K562 (cell line): ENCODE measurements at regions not wholly inside any gene's neighbourhood (a gene's known extent, or its start where the extent isn't known, plus 50 kb on each side); places are given as distances from the start of the nearest gene placed in this dataset.

Source experiments
- ATAC-seq: fragments of 200-7000 bp; cut with Tn5 transposase; 3 replicates; pipeline ENCODE4 v1.9.1; 2020; ENCODE audit warnings: moderate library complexity
- BruUV-seq: library from RNA; stranded (reverse); fragments of 400-500 nt; replicated peaks from 2 replicates; lab custom pipeline; 2021; lab: Mats Ljungman, UMichigan
- CTCF ChIA-PET: fragments of 300-600 bp; formaldehyde crosslinking; extraction: SDS; loops from one replicate; lab custom pipeline; 2021; ENCODE audit warnings: low intra/inter-chr PET ratio; lab: Yijun Ruan, JAX
- POLR2A ChIA-PET: fragments of 300-600, 350-650 bp; sonication (Branson Sonifier 250); formaldehyde crosslinking; extraction: SDS; loops from one replicate; lab custom pipeline; 2021; ENCODE audit warnings: antibody characterized with exemption, inconsistent platforms; lab: Yijun Ruan, JAX
- DNase-seq, 4 experiments: peaks; one replicate each; pipeline versions ENCODE4 v3.0.0 to v3.0.0-alpha.2; 2011 to 2018; ENCODE audit warnings: low spot score in 3 of 4, mixed read lengths in 3 of 4; ENCODE audit errors: extremely low read depth in 1 of 4
- FAIRE-seq: peaks from 2 replicates; lab custom pipeline; 2011; peaks lifted over from hg19 to GRCh38; lab: Jason Lieb, UNC
- H2AFZ ChIP-seq: 2 replicates; pipeline ENCODE4 v1.6.0; 2011; ENCODE audit warnings: low read depth, low read length, control low read depth, inconsistent platforms
- H3K27ac ChIP-seq: fragments of 200-600 bp; 3 replicates; pipeline ENCODE4 v1.8.0; 2011; ENCODE audit warnings: low read depth, mild to moderate bottlenecking, control low read depth, inconsistent platforms, low read length, moderate library complexity, mixed read lengths; ENCODE audit errors: extremely low read depth
- H3K27me3 ChIP-seq, 2 experiments: fragments of 300-600 bp in 1 of 2; 2 replicates in 1 of 2; 3 replicates in 1 of 2; pipeline versions ENCODE4 v1.6.0 to v1.8.0; 2011; ENCODE audit warnings: inconsistent platforms in 2 of 2, low read length in 2 of 2, mild to moderate bottlenecking in 1 of 2, mixed read lengths in 1 of 2, moderate library complexity in 1 of 2; ENCODE audit not compliant: control insufficient read depth in 2 of 2, insufficient read depth in 2 of 2
- H3K36me3 ChIP-seq: fragments of 300-600 bp; 3 replicates; pipeline ENCODE4 v1.8.0; 2011; ENCODE audit warnings: mild to moderate bottlenecking, low read length, inconsistent platforms; ENCODE audit not compliant: control insufficient read depth, insufficient read depth
- H3K4me1 ChIP-seq, 2 experiments: fragments of 200-600 bp in 1 of 2; replicated peaks in 1 of 2; 2 replicates in 1 of 2; 3 replicates in 1 of 2; pipeline versions ENCODE4 v1.5.1 to v1.8.0; 2011; ENCODE audit warnings: inconsistent platforms in 2 of 2, low read length in 2 of 2, mild to moderate bottlenecking in 1 of 2, mixed read lengths in 1 of 2, moderate library complexity in 1 of 2; ENCODE audit not compliant: control insufficient read depth in 2 of 2, insufficient read depth in 2 of 2
- H3K4me2 ChIP-seq: 2 replicates; pipeline ENCODE4 v1.6.1; 2011; ENCODE audit warnings: low read length, control low read depth, inconsistent platforms, mixed read lengths; ENCODE audit not compliant: insufficient read depth
- H3K4me3 ChIP-seq: fragments of 200-600 bp; sonication (generic), shearing (Covaris generic); 2 replicates; pipeline ENCODE4 v1.5.1; 2016; ENCODE audit warnings: control low read depth, inconsistent platforms
- H3K79me2 ChIP-seq: fragments of 200-600 bp; 3 replicates; pipeline ENCODE4 v1.8.0; 2011; ENCODE audit warnings: low read length, inconsistent platforms; ENCODE audit not compliant: control insufficient read depth, insufficient read depth
- H3K9ac ChIP-seq, 2 experiments: 2 replicates each; pipeline versions ENCODE4 v1.6.0 to v1.6.1; 2011; ENCODE audit warnings: low read depth in 2 of 2, low read length in 2 of 2, control low read depth in 1 of 2, inconsistent platforms in 1 of 2, mild to moderate bottlenecking in 1 of 2, mixed read lengths in 1 of 2; ENCODE audit not compliant: insufficient read depth in 1 of 2
- H3K9me1 ChIP-seq: one replicate; pipeline ENCODE4 v1.6.0; 2011; ENCODE audit warnings: inconsistent platforms, mild to moderate bottlenecking, low read length, moderate library complexity; ENCODE audit not compliant: control insufficient read depth, insufficient read depth
- H3K9me3 ChIP-seq: replicated peaks from 2 replicates; pipeline ENCODE4 v1.5.1; 2011; ENCODE audit warnings: low read depth, low read length, inconsistent platforms; ENCODE audit not compliant: control insufficient read depth, insufficient read depth
- H4K20me1 ChIP-seq: replicated peaks from 2 replicates; pipeline ENCODE4 v1.6.1; 2011; ENCODE audit warnings: low read length, inconsistent platforms, mixed read lengths; ENCODE audit not compliant: control insufficient read depth, insufficient read depth
- HMG20A ChIP-seq: fragments of 450-650 bp; formaldehyde crosslinking; conservative IDR thresholded peaks from 2 replicates; pipeline ENCODE4 v1.4.0; 2020; ENCODE audit warnings: mild to moderate bottlenecking, mixed read lengths
- MGA ChIP-seq: fragments of 450-650 bp; IDR thresholded peaks from 2 replicates; pipeline ENCODE4 v1.6.1; 2016; ENCODE audit warnings: mild to moderate bottlenecking, moderate library complexity
- SMAD3 ChIP-seq: fragments of 450-650 bp; formaldehyde crosslinking; conservative IDR thresholded peaks from 2 replicates; pipeline ENCODE4 v1.4.0; 2020; ENCODE audit warnings: mild to moderate bottlenecking
- WGBS: fragments of 100-300 bp; shearing (Covaris generic); methylation state at CpG from one replicate; pipeline ENCODE4 v1.1.6; 2016; ENCODE audit warnings: low coverage, mixed read lengths; ENCODE audit not compliant: insufficient coverage; ENCODE audit errors: missing lambda C conversion rate; 5-methylcytosine and 5-hydroxymethylcytosine counted together
- in situ Hi-C: fragments of 300-500 bp; cut with MboI; formaldehyde crosslinking; loops from 4 replicates; pipeline ENCODE4 v1.15.0; 2018; ENCODE audit warnings: inconsistent platforms, mixed read lengths
- intact Hi-C: fragments of 100-400 bp; cut with micrococcal nuclease; formaldehyde crosslinking; loops from 2 replicates; pipeline ENCODE4 v1.14.2; 2022

- ATAC-seq (no peak), DNase-seq (no peak), FAIRE-seq (no peak)
- H3K4me2 ChIP-seq = no peak overlapping the region
- H3K36me3 ChIP-seq = no peaks in the 10 kb centered on the region
- H3K4me1 ChIP-seq = no peaks in the 10 kb centered on the region
- TF ChIP-seq HMG20A (CRISPR knock-in tag) (no peak), MGA (no peak), SMAD3 (CRISPR knock-in tag) (no peak)
- 43% methylated on average over 3 of the region's 3 CpGs for WGBS
- ChIA-PET POLR2A (interaction anchor here (0.7 to 1.3 kb wide), 2 partner anchors 8 to 14 kb away, joined by 3 to 4 read pairs; no protein-coding TSS in a partner anchor), CTCF (no interaction called here)
- H2AFZ ChIP-seq = no peak overlapping the region
- no peaks in the 10 kb centered on the region for H4K20me1 ChIP-seq
- no peak overlapping the region for H3K4me3 ChIP-seq
- in situ Hi-C loops (no loop called here), intact Hi-C loops (no loop called here)
- no TSS peak for BruUV-seq
- no peaks in the 10 kb centered on the region for H3K27me3 ChIP-seq
- H3K9ac ChIP-seq = no peak overlapping the region
- H3K79me2 ChIP-seq = no peaks in the 10 kb centered on the region
- no peaks in the 10 kb centered on the region for H3K9me1 ChIP-seq
- no peak overlapping the region for H3K27ac ChIP-seq
- no peaks in the 10 kb centered on the region for H3K9me3 ChIP-seq
Observed at GRCh38 chr3:64856977-64857516, 169.2 kb upstream of the ADAMTS9 start.
